ENCODE measurements at regions not wholly inside any gene's neighbourhood (a gene's known extent, or its start where the extent isn't known, plus 50 kb on each side); places are given as distances from the start of the nearest gene placed in this dataset.
"Not testable (repeated sequence)": the region's sequence is repeated elsewhere in the genome, so short reads cannot be mapped to it uniquely, and the experiment has no call there.

- H3K4me1 ChIP-seq: no peaks in the 10 kb centered on the region
- intact Hi-C loops (cut with DNase I): no loop called here
- no peak overlapping the region for H3K27ac ChIP-seq
- TF ChIP-seq POLR2AphosphoS5 (IDR thresholded peaks at IDR 0.05) (no peak), CTCF (IDR thresholded peaks at IDR 0.05) (no peak)
- no peaks in the 10 kb centered on the region for H3K27me3 ChIP-seq
- peaks cover 0 to 16% (median 4%) of the 10 kb centered on the region in 4 donors for H3K9me3 ChIP-seq
- H3K36me3 ChIP-seq: no peaks in the 10 kb centered on the region
- H3K4me3 ChIP-seq: no peak overlapping the region
- no peak for DNase-seq
Measured at GRCh38 chr5:32859211-32859641, 148.1 kb downstream of the NPR3 start.

- intact Hi-C loops (cut with DNase I): no loop called here
- H3K36me3 ChIP-seq: no peaks in the 10 kb centered on the region
- H3K4me3 ChIP-seq: no peak overlapping the region
- no peaks in the 10 kb centered on the region for H3K27me3 ChIP-seq
- no peak overlapping the region for H3K27ac ChIP-seq
- no peak for TF ChIP-seq POLR2A (IDR thresholded peaks at IDR 0.05)
- TF ChIP-seq POLR2AphosphoS5 (IDR thresholded peaks at IDR 0.05): no peak
- TF ChIP-seq EP300 (IDR thresholded peaks at IDR 0.05): no peak
- TF ChIP-seq CTCF (IDR thresholded peaks at IDR 0.05): no peak
- 68 to 81% methylated on average over 5 of the region's 5 CpGs for WGBS, 2 donors
- H3K9me3 ChIP-seq: peaks cover 0 to 10% (median 0%) of the 10 kb centered on the region in 4 donors
- no peaks in the 10 kb centered on the region for H3K4me1 ChIP-seq
- DNase-seq: no peak
Measured at GRCh38 chr5:32865475-32865874, 154.4 kb downstream of the NPR3 start.

- intact Hi-C loops (cut with DNase I): no loop called here
- WGBS, 2 donors: 79 to 84% methylated on average over 1 of the region's 1 CpG
Measured at GRCh38 chr5:32866138-32866537, 155.0 kb downstream of the NPR3 start.

GRCh38 chr5:32869216-32869615 is 158.1 kb downstream of the NPR3 start:
- no peak overlapping the region for H3K27ac ChIP-seq
- no peaks in the 10 kb centered on the region for H3K27me3 ChIP-seq
- H3K9me3 ChIP-seq: peaks cover 4 to 18% (median 7%) of the 10 kb centered on the region in 4 donors
- DNase-seq: no peak
- TF ChIP-seq EP300 (IDR thresholded peaks at IDR 0.05) (no peak), POLR2AphosphoS5 (IDR thresholded peaks at IDR 0.05) (no peak), POLR2A (IDR thresholded peaks at IDR 0.05) (no peak), CTCF (IDR thresholded peaks at IDR 0.05) (no peak)
- H3K36me3 ChIP-seq: no peaks in the 10 kb centered on the region
- H3K4me3 ChIP-seq: no peak overlapping the region
- WGBS, 2 donors: 85 to 87% methylated on average over 3 of the region's 3 CpGs
- no peaks in the 10 kb centered on the region for H3K4me1 ChIP-seq
- intact Hi-C loops (cut with DNase I): no loop called here

More at GRCh38 chr5:32866138-32866537, 155.0 kb downstream of the NPR3 start:
- no peaks in the 10 kb centered on the region for H3K4me1 ChIP-seq
- no peaks in the 10 kb centered on the region for H3K27me3 ChIP-seq
- TF ChIP-seq EP300 (IDR thresholded peaks at IDR 0.05) (no peak), CTCF (IDR thresholded peaks at IDR 0.05) (no peak), POLR2AphosphoS5 (IDR thresholded peaks at IDR 0.05) (no peak), POLR2A (IDR thresholded peaks at IDR 0.05) (no peak)
- peaks cover 0 to 10% (median 0%) of the 10 kb centered on the region in 4 donors for H3K9me3 ChIP-seq
- DNase-seq: no peak
- H3K36me3 ChIP-seq: no peaks in the 10 kb centered on the region
- no peak overlapping the region for H3K4me3 ChIP-seq
- no peak overlapping the region for H3K27ac ChIP-seq

- intact Hi-C loops (cut with DNase I): no loop called here
Measured at GRCh38 chr5:32876791-32877190, 165.7 kb downstream of the NPR3 start.

GRCh38 chr5:32879364-32879763 is 168.2 kb downstream of the NPR3 start:
- intact Hi-C loops (cut with DNase I); H3K36me3 ChIP-seq; H3K27me3 ChIP-seq; DNase-seq; H3K4me3 ChIP-seq; H3K4me1 ChIP-seq; H3K27ac ChIP-seq: not testable (repeated sequence)
- 55 to 83% methylated on average over 3 of the region's 3 CpGs for whole genome bisulfite sequencing, 2 donors
- peaks cover 3 to 13% (median 6%) of the 10 kb centered on the region in 4 donors for H3K9me3 ChIP-seq

More at GRCh38 chr5:32876791-32877190, 165.7 kb downstream of the NPR3 start:
- Histone ChIP-seq H3K27ac (no peak overlapping the region), H3K4me3 (no peak overlapping the region), H3K4me1 (no peaks in the 10 kb centered on the region), H3K9me3 (peaks cover 4 to 17% (median 8%) of the 10 kb centered on the region in 4 donors), H3K36me3 (no peaks in the 10 kb centered on the region), H3K27me3 (no peaks in the 10 kb centered on the region)
- 32 to 51% methylated on average over 1 of the region's 1 CpG for WGBS, 2 donors
- TF ChIP-seq CTCF (IDR thresholded peaks at IDR 0.05) (no peak), POLR2AphosphoS5 (IDR thresholded peaks at IDR 0.05) (no peak), POLR2A (IDR thresholded peaks at IDR 0.05) (no peak), EP300 (IDR thresholded peaks at IDR 0.05) (no peak)
- DNase-seq: no peak
